ENCODE measurements at regions not wholly inside any gene's neighbourhood (a gene's known extent, or its start where the extent isn't known, plus 50 kb on each side); places are given as distances from the start of the nearest gene placed in this dataset.
"Not testable (repeated sequence)": the region's sequence is repeated elsewhere in the genome, so short reads cannot be mapped to it uniquely, and the experiment has no call there.

GRCh38 chr20:57110121-57111027, 156.1 kb downstream of the BMP7 start:
- not testable (repeated sequence) for DNase-seq

DNA sequence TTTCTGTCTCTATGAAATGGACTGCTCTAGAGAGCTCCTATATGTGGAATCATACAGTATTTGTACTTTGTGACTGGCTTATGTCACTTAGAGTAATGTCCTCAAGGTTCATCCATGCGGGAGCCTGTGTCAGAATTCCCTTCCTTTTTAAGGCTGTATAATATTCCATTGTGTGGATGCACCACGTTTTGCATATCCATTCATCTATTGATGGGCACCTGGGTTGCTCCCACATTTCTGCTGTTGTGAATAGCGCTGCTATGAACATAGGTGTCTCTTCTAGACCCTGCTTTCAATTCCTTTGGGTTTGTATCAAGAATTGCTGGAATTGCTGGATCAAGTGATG, 155.4 kb downstream of the BMP7 start:
- DNase-seq = no peak

- DNase-seq = no peak
Measured at GRCh38 chr20:57112448-57112847, 154.0 kb downstream of the BMP7 start.

DNA sequence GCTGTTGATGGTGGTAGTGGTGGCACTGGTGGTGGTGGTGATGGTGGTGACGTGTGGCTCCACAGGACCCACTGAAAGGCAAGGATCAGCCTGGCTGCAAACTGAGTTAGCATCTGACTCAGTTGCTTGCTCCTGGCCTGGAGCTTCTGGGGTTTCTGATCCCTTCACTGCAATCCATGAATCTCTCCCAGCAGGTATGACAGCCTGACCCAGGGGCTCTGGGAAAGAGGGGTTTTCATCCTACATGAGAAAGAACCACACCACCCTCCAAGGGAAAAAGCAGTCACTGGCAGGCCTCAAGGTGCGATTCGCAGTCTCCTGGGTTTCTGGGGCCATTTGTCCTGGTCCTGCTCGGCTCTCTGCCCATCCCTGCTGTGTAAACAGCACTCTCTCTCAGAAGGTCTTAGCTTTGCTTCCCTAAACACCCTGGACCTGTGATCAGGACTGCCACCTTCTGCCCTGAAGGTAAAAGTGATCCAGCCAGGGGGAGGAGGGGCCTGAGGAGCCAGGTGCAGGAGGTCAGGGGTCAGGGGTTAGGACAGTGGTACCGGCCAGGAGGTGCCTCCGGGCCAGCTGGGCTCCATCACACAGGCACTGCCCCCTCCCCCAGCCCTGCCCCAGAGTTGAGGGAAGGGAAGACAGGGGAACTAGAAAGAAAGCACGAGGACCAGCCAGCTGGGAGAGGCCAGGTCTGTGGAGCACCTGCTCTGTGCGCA, 152.0 kb downstream of the BMP7 start:
- DNase-seq = no peak

DNA sequence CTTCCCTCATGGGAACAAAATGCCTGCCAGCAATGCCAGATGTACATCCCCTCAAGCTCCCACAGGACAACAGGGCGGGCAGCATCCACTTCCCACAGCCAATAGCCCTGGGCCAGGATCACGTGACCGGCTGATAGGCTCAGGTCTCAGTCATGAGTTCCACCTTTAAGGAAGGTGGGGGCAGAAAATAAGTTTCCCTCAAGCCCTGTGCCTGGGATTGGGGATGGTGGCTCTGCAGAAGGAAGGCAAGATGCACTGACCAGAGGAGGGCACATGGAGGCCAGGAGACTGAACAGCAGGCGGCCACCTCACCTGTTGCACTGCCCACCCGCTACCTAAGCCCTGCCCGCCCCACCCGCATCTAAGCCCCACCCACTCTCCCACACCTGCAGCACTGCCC, 149.1 kb downstream of the BMP7 start:
- DNase-seq = no peak

DNA sequence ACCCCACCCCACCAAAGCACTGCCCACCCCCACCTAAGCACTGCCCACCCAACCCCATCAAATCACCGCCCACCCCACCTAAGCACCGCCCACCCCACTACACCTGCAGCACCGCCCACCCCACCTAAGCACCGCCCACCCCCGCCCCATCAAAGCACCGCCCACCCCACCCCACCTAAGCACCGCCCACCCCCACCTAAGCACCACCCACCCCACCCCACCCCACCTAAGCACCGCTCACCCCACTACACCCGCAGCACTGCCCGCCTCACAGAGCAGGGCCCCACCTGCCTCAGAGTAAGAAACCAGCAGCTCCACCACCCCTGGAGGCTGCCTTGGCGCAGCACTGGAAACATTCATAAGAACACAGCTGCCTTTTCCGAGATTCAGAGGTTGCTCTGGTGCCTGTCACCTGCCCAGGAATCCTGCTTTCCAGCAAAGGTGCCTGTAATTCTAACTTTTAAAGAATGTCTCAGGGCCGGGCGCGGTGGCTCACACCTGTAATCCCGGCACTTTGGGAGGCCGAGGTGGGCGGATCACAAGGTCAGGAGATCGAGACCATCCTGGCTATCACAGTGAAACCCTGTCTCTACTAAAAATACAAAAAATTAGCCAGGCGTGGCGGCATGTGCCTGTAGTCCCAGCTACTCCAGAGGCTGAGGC, 148.2 kb downstream of the BMP7 start:
- no peak for DNase-seq

Data from DMS79 (cell line).